ENCODE measurements at regions not wholly inside any gene's neighbourhood (a gene's known extent, or its start where the extent isn't known, plus 50 kb on each side); places are given as distances from the start of the nearest gene placed in this dataset.
"Not testable (repeated sequence)": the region's sequence is repeated elsewhere in the genome, so short reads cannot be mapped to it uniquely, and the experiment has no call there.

GRCh38 chr3:130800829-130801228 lies 54.2 kb upstream of the PIK3R4 start:
- intact Hi-C loops (cut with DNase I) = no loop called here
- DNase-seq (ENCODE audit: missing footprints) (no peak), ATAC-seq (no peak)

GRCh38 chr3:130801473-130801872 lies 54.8 kb upstream of the PIK3R4 start:
- ATAC-seq (no peak), DNase-seq (ENCODE audit: missing footprints) (no peak)
- intact Hi-C loops (cut with DNase I) = no loop called here

GRCh38 chr3:130811557-130811956 lies 64.9 kb upstream of the PIK3R4 start:
- DNase-seq (ENCODE audit: missing footprints) (no peak), ATAC-seq (no peak)
- intact Hi-C loops (cut with DNase I) = no loop called here

- ATAC-seq (no peak), DNase-seq (ENCODE audit: missing footprints) (no peak)
- intact Hi-C loops (cut with DNase I) = no loop called here
Observed at GRCh38 chr3:130814691-130815472, 68.3 kb upstream of the PIK3R4 start.

GRCh38 chr3:130816561-130817445 lies 70.2 kb upstream of the PIK3R4 start:
- intact Hi-C loops (cut with DNase I) = no loop called here
- DNase-seq (ENCODE audit: missing footprints) (no peak), ATAC-seq (no peak)

GRCh38 chr3:130818066-130818465 lies 71.4 kb upstream of the PIK3R4 start:
- DNase-seq (ENCODE audit: missing footprints); intact Hi-C loops (cut with DNase I); ATAC-seq: not testable (repeated sequence)

- ATAC-seq (no peak), DNase-seq (ENCODE audit: missing footprints) (no peak)
- intact Hi-C loops (cut with DNase I) = loop anchor here (5.0 kb wide), 1 partner anchor 34 kb away; no protein-coding TSS in a partner anchor
Observed at GRCh38 chr3:130820976-130821375, 72.9 kb upstream of the ATP2C1 start.

- no peak for DNase-seq (ENCODE audit: missing footprints)
- ATAC-seq = no peak
- intact Hi-C loops (cut with DNase I) = loop anchor here (5.0 kb wide), 1 partner anchor 35 kb away; no protein-coding TSS in a partner anchor
Observed at GRCh38 chr3:130821806-130822205, 72.1 kb upstream of the ATP2C1 start.

- DNase-seq (ENCODE audit: missing footprints) (no peak), ATAC-seq (no peak)
- intact Hi-C loops (cut with DNase I) = loop anchor here (5.0 kb wide), 1 partner anchor 36 kb away; no protein-coding TSS in a partner anchor
Observed at GRCh38 chr3:130823241-130823884, 70.5 kb upstream of the ATP2C1 start.

GRCh38 chr3:130823996-130824395 lies 69.9 kb upstream of the ATP2C1 start:
- intact Hi-C loops (cut with DNase I) = loop anchor here (5.0 kb wide), 1 partner anchor 37 kb away; no protein-coding TSS in a partner anchor
- DNase-seq (ENCODE audit: missing footprints) (no peak), ATAC-seq (no peak)

- no peak for ATAC-seq
- no peak for DNase-seq (ENCODE audit: missing footprints)
- intact Hi-C loops (cut with DNase I) = no loop called here
Observed at GRCh38 chr3:130825762-130826299, 68.1 kb upstream of the ATP2C1 start.

- DNase-seq (ENCODE audit: missing footprints) = no peak
- no peak for ATAC-seq
- intact Hi-C loops (cut with DNase I) = no loop called here
Observed at GRCh38 chr3:130826516-130827182, 67.2 kb upstream of the ATP2C1 start.

GRCh38 chr3:130827486-130827885 lies 66.4 kb upstream of the ATP2C1 start:
- intact Hi-C loops (cut with DNase I) = no loop called here
- DNase-seq (ENCODE audit: missing footprints) = no peak
- no peak for ATAC-seq

GRCh38 chr3:130828948-130829947 lies 64.6 kb upstream of the ATP2C1 start:
- intact Hi-C loops (cut with DNase I) = no loop called here
- no peak for DNase-seq (ENCODE audit: missing footprints)
- no peak for ATAC-seq

- no peak for DNase-seq (ENCODE audit: missing footprints)
- no peak for ATAC-seq
- intact Hi-C loops (cut with DNase I) = no loop called here
Observed at GRCh38 chr3:130831719-130832400, 62.0 kb upstream of the ATP2C1 start.

- ATAC-seq; DNase-seq (ENCODE audit: missing footprints); intact Hi-C loops (cut with DNase I): not testable (repeated sequence)
Observed at GRCh38 chr3:130832401-130832746, 61.5 kb upstream of the ATP2C1 start.

- no peak for ATAC-seq
- intact Hi-C loops (cut with DNase I) = no loop called here
Observed at GRCh38 chr3:130834476-130834875, 59.4 kb upstream of the ATP2C1 start.

More at GRCh38 chr3:130834476-130834875, 59.4 kb upstream of the ATP2C1 start:
- DNase-seq (ENCODE audit: missing footprints) = no peak

Data from Right ventricle myocardium inferior (tissue), 1 donor.